ENCODE measurements at regions not wholly inside any gene's neighbourhood (a gene's known extent, or its start where the extent isn't known, plus 50 kb on each side); places are given as distances from the start of the nearest gene placed in this dataset.
A peak's percentile ranks its signal among the peaks of the same experiment; 100 is the strongest.
"Not testable (repeated sequence)": the region's sequence is repeated elsewhere in the genome, so short reads cannot be mapped to it uniquely, and the experiment has no call there.

DNA sequence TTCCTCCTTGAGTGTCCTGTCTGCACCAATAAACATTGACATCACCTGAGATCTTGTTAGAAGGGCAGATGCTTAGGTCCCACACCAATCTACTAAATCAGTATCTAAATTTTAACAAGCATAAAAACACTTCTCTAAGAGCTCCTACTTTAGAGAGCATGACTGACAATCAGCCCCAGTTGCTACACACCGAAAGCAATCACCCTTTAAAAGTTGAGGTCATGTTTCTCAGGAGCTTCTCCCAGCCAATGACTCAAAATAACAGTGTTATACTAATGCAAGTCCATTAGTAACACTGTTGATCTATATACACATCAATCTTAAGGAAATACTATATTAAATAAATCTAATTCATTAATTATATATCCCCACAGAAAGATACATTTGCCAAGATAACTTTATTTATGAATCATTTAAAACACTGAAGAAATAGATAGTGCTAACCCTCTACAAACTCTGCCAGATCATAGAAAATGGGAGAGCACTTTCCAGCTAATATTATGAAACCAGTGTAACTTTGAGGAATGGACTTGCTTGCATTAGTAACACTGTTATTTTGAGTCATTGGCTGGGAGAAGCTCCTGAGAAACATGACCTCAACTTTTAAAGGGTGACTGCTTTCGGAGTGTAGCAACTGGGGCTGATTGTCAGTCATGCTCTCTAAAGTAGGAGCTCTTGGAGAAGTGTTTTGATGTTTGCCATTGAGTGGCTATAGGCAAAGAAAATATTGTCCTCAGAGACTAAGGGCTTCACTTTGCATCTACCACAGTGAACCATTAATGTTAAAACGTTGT, 109.8 kb upstream of the HDX start:
- DNase-seq, result no peak

DNA sequence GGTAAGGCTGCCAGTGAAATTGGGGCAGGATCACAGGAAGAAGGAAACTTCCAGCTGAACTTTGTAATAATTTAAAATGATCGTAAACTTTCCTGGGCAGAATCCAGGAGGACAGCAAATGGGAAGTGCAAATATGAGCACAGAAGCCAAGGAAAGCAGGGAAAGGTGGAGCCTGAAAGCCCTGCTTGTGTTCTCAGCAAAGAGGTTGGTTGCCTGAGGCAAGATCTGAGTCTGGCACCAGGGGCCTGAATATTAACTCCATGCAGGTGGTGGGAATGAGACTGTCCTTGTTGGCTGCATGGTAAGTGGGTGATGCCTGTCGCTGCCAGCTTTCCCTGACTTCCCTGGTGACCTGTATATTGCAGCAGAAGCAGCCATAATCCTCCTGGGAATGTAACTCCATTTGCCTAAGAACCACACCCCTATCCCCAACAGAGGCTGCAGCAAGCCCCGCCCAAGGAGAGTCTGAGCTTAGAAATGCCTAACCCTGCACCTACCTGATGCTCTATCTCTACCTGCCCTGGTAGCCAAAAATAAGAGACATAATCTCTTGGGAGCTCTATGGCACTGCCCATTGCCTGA, 132.0 kb upstream of the HDX start:
- DNase-seq, result no peak

DNA sequence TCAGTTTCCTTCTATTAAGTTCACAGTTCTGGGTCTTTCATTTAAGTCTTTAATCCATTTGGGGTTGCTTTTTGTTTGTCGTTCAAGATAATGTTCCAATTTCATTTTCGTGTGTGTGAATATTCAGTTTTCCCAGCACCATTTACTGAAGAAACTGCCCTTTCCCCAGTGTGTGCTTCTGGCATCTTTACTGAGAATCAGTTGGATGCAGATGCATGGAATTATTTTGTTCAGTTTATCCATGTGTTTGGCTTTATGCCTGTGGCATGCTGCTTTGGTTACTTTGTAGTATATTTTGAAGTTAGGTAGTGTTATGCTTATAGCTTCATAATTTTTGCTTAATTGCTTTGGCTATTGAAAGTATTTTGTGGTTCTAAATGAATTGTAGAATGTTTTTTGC, 163.8 kb upstream of the HDX start:
- DNase-seq, result no peak

- no peak for DNase-seq
Observed at GRCh38 chrX:84690228-84690627, 188.0 kb upstream of the HDX start.

DNA sequence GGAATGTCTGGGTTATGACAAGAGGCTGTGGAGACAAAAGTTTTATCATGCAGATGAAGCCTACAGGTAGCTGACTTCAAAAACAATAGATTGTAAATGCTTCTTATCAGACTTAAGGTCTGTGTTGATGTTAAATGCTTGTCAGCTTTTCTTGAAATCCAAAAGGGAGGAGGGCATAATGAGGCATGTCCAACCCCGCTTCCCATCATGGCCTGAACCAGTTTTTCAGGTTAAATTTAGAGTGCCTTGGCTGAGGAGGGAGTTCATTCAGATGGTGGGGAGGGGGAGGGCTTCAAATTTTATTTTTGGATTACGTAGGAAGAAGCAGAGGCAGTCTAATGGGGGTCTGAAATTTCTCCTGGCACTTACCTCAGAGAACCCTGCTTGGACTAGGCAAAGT, 207.7 kb upstream of the HDX start:
- no peak for DNase-seq

- no peak for DNase-seq
Observed at GRCh38 chrX:84710611-84711010, 208.4 kb upstream of the HDX start.

- no peak for DNase-seq
Observed at GRCh38 chrX:84712621-84713020, 210.4 kb upstream of the HDX start.

DNA sequence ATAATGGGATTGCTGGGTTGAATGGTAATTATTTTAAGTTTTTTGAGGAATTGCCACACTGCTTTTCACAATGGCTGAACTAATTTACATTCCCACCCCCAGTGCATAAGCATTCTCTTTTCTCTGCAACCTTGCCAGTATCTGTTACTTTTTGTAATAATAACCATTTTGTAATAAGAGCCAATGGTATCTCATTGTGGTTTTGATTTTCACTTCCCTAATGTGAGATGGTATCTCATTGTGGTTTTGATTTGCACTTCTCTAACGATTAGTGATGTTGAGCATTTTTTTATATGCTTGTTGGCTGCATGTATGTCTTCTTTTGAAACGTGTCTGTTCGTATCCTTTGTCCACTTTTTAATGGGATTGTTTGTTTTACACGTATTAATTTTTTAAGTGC, 213.1 kb upstream of the HDX start:
- no peak for DNase-seq

DNA sequence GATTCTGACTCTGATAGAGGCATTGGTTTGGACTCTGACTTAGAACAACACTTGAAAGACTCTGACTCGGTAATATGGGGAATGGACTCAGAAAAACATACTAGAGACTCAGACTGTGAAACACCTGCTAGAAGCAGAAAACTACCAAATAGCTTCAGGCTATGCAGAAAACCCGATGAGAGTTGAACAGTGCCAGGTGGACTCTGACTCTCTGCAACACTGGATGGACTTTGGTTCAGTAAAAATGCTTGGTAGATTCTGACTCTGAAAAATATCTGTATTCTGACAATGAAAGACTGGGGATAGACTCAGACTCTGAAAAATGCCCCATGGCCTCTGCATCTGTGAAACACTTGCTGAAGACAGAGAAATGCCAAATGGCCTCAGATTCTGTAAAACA, 215.1 kb upstream of the HDX start:
- no peak for DNase-seq

DNA sequence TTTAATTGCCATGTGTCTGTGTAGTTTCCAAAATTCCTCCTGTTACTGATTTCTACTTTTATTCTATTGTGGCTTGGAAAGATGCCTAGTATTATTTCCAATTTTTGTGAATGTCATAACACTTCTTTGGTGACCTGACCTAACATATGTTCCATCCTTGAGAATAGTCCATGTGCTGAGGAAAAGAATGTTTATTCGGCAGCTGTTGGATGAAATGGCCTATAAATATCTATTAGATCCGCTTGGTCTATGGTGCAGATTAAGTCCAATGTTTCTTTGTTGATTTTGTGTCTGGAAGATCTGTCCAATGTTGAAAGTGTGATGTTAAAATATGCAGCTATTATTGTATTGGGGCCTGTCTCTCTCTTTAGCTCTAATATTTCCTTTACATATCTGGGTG, 219.2 kb upstream of the HDX start:
- DNase-seq, result no peak

DNA sequence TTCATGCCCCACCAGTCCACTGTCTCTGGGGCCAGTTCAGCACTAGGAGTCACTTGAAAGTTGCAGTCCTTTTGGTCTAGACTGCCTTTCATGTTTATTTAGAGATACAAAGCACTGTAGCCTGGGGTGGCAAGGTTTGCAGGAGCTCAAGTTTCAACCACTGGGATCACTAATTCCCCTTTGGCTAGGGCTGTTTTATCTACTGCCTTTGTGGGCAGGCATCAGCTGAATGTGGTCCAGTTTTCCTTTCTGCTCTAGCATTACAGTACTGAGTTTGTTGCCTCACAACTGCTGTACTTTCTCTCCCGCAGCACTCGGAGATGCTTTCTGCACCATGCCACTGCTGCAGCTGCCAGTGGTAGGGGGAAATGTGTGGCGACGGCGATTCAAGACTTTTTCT, 222.3 kb upstream of the HDX start:
- no peak for DNase-seq

- DNase-seq, result no peak
Observed at GRCh38 chrX:84729408-84729807, 227.2 kb upstream of the HDX start.

GRCh38 chrX:84729809-84730208, 227.6 kb upstream of the HDX start:
- peak; percentile 11 for DNase-seq

DNA sequence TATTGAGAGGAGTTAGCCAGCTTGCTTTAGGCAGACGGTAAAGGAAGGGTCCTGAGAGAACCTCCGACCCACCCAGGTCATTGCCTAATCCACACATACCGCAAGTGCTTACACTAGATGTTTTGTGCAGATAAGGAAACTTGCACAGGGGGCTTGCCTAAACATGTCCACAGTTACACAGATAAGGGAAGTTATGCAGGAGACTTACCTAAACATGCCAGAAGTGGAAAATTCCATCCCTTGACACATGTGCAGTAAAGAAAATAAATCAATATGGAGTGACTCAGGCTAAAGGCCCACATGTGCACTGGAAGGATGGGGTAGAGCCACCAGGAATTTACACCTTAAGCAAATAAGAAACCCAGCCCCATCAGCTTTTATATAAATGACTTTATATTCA, 232.8 kb upstream of the HDX start:
- no peak for DNase-seq

GRCh38 chrX:84737471-84737871, 235.2 kb upstream of the HDX start:
- no peak for DNase-seq

GRCh38 chrX:84747516-84747915, 245.3 kb upstream of the HDX start:
- no peak for DNase-seq

- DNase-seq, result no peak
Observed at GRCh38 chrX:84748965-84749656, 246.9 kb upstream of the HDX start.

- no peak for DNase-seq
Observed at GRCh38 chrX:84760560-84760959, 243.1 kb upstream of the APOOL start.

DNA sequence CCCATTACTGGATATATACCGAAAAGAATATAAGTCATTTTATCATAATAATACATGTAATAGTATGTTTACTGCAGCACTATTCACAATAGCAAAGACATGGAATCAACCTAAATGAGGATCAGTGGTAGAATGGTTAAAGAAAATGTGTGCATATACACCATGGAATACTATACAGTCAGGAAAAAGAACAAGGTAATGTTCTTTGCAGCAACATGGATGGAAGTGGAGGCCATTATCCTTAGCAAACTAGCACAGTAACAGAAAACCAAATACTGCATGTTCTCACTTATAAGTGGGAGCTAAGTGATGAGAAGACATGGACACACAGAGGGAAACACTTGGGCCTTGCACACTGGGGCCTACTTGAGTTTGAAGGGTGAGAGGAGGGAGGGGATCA, 207.4 kb upstream of the APOOL start:
- DNase-seq, result no peak

GRCh38 chrX:84830836-84831235, 172.8 kb upstream of the APOOL start:
- no peak for DNase-seq

DNA sequence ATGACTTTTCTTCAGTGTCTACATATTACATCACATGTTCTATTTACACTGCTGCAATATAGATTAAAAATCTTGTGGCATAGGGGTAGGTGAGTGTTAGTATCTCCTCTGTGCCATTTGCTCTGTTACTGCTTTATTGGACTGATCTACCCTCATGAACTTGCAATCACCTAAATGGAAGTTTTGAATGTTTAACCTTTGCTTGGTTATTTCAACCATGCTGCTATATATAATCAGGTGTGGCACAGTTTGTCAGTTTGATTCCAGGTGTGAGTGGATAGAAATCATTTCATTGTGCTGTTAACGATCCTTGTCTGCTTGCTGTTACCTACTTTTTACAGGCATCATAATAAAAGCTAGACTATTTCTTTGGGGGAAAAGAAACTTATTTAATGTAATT, 157.1 kb upstream of the APOOL start:
- DNase-seq, result not testable (repeated sequence)

DNA sequence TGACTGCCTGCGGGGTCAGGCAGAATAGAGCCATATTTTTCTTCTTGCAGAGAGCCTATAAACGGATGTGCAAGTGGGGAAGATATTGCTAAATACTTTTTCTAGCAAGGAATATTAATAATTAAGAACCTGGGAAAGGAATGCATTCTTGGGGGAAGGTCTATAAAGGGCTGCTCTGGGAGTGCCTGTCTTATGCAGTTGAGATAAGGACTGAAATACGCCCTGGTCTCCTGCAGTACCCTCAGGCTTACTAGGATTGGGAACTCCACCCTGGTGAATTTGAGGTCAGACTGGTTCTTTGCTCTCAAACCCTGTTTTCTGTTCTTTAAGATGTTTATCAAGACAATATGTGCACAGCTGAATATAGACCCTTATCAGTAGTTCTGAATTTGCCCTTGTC, 152.5 kb upstream of the APOOL start:
- DNase-seq, result not testable (repeated sequence)

DNA sequence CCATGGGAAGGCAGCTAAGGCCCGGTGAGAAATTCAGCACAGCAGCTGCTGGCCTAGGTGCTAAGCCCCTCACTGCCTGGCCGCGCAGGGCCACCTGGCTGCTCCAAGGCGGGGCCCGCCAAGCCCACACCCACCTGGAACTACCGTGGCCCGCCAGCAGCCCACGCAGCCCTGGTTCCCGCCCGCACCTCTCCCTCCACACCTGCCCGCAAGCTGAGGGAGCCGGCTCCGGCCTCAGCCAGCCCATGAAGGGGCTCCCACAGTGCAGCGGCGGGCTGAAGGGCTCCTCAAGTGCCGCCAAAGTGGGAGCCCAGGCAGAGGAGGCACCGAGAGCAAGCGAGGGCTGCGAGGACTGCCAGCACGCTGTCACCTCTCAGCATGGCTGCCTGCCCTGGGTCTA, 146.9 kb upstream of the APOOL start:
- not testable (repeated sequence) for DNase-seq

DNA sequence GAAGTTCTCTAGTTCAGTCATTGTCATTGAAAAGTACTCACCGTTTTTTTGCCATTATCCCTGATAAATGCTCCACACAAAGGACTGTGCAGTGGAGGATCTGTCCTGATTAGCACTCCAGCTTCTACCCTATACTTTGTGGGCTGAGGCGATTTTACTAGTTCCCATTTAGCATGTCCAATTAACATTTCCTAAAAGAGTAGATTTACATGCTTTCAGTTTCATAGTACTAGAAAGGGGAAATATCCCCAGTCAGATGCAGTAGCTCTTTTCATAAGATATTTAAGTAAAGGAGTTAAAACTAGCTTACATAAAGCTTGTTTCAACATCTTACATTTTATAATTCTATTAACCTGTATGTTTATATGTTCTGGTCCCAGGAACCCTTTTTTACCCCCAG, 144.9 kb upstream of the APOOL start:
- not testable (repeated sequence) for DNase-seq

Measured in fibroblast of skin of back (primary cell).